Activated naive CD4-positive, alpha-beta T cell treated with anti-CD3 and anti-CD28 coated beads, Interleukin-2, amount 50 U/mL, for 72 hours (primary cell): ENCODE measurements at regions not wholly inside any gene's neighbourhood (a gene's known extent, or its start where the extent isn't known, plus 50 kb on each side); places are given as distances from the start of the nearest gene placed in this dataset.

Experiments
- ATAC-seq, 2 donors: fragments of 150-1000 bp; cut with Tn5 transposase; 2 replicates each; pipeline ENCODE4 v1.10.0; 2021; ENCODE audit warnings: mild to moderate bottlenecking in 2 of 2, moderate library complexity in 2 of 2
- DNase-seq, 2 donors: peaks; one replicate each; pipeline ENCODE4 v3.0.0; 2021 to 2022; ENCODE audit warnings: low spot score in 2 of 2
- H3K27ac Mint-ChIP-seq, 2 donors: one replicate each; pipeline ENCODE4 v1.8.0; 2022; ENCODE audit warnings: mild to moderate bottlenecking in 2 of 2, mixed read lengths in 2 of 2
- H3K36me3 Mint-ChIP-seq, 2 donors: one replicate each; pipeline ENCODE4 v1.8.0; 2022; ENCODE audit warnings: mixed read lengths in 2 of 2
- H3K9me3 Mint-ChIP-seq, 2 donors: one replicate each; pipeline ENCODE4 v1.8.0; 2022; ENCODE audit warnings: mixed read lengths in 2 of 2

DNA sequence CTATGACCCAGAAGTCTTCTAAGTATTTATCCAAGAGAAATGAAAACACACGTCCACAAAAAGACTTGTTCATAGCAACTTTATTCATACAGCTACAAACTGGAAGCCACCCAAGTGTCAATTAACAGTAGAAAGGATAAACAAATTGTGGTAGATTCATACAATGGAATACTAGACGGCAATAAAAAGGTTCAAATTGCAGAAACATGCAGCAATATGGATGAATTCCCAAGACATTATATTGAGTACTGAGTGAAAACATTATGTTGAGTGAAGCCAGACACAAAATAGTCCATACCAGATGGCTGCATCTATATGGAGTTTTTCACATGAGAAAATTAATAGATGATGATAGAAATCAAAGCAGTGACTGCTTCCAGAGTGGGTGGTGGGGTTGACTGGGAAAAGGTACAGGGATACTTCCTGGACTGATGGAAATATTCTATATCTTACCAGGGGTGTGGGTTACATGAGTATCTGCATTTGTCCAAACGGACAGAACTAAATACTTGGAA is 292.0 kb downstream of the FGFR2 start:
- Mint-ChIP-seq H3K9me3 (peaks cover 6 to 14% of the 10 kb centered on the region in 2 donors), H3K36me3 (no peaks in the 10 kb centered on the region), H3K27ac (no peak overlapping the region)
- ATAC-seq (no peak), DNase-seq (no peak)

DNA sequence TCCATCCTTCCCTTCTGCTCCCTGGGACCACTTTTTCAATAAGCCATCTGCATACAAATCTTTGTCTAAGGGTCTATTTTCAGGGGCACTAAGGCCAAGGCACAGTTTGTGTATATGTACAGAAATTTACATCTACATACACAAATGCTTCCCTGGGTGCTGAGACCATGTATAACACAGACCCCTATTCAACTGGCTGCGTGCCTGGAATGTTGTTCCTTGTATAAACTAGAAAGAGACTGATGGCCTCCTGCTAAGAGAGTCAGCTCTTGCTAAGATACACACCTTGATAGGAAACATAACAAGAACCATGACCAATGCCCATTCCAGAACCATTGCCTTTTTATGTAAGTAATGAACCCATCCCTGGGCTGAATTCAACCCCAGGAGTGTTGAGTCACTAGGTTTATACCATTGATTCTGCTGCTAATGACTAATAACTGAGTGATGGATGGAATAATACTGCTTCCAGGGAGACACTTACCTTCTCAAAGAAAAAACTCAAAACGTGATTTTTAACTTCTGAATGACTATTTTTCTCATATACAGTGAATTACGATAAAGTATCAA is 290.7 kb downstream of the FGFR2 start:
- no peak for ATAC-seq
- no peaks in the 10 kb centered on the region for H3K36me3 Mint-ChIP-seq
- H3K9me3 Mint-ChIP-seq, result peaks cover 10 to 14% of the 10 kb centered on the region in 2 donors
- H3K27ac Mint-ChIP-seq, result no peak overlapping the region
- no peak for DNase-seq

DNA sequence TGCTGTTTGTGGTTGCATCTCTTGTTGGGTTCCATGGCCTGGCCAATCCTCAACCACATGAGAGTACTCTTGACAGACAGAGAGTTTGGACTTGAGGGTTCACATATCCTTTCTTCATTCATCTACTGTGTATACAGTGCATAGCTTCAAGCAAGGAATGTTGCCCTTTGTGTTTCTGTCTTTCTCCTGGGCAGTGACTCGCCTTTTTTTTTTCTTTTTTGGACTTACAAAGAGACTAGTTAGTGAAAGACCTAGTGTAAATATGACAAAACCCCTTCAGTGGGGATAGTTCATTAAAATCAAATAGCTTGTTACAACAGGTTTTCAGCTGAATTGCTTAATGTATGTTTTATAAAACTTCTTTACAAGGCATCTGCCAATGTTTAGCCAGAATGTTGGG is 290.2 kb downstream of the FGFR2 start:
- H3K36me3 Mint-ChIP-seq, result no peaks in the 10 kb centered on the region
- DNase-seq, result no peak
- peaks cover 10 to 14% of the 10 kb centered on the region in 2 donors for H3K9me3 Mint-ChIP-seq
- H3K27ac Mint-ChIP-seq, result no peak overlapping the region
- no peak for ATAC-seq

DNA sequence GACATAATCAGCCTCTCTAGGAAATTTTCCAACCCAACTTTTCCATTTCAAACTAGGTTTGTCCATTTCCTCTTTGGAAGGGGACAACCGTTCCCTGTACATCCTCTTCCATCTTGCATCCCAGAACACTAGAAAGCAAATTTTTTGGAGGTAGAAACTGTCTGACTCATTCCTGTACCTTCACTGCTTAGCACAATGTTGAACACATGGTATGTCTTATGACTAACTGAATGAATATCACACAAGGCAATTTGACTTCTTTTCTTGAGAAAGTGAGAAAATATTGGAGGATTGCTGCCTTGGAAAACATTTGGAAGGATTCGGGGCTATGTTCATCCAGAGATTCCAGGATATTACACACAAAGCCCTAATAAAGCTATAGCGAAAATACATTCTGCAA is 289.1 kb downstream of the FGFR2 start:
- H3K36me3 Mint-ChIP-seq, result no peaks in the 10 kb centered on the region
- DNase-seq (no peak), ATAC-seq (no peak)
- H3K9me3 Mint-ChIP-seq, result peaks cover 10 to 14% of the 10 kb centered on the region in 2 donors
- H3K27ac Mint-ChIP-seq, result no peak overlapping the region

DNA sequence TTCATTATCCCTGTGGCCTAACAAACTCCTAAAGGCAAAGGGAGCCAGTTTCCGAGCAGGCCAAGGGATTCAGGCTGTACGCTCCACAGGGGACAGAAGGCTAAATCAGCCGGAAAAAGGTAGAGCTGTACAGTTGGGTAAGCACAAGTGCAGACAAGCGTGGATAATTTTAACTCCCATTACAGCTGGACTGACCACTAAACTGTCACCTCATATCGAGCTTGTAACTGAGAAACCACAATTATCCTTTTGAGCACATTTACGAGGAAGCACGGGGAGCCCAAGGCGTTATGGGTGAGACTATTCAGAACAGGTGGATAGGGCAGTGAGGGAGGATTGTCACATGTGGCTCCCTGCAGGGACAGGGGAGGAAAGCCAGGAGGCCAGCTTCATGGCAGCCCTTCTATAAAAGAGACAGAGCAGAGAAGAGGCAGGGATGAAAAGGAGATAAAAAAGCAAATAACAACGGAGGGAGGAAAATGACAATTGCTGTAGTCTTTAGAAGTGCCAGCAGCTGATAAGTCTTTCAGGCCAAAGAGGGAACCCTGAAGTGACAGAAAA is 288.0 kb downstream of the FGFR2 start:
- Mint-ChIP-seq H3K27ac (no peak overlapping the region), H3K36me3 (no peaks in the 10 kb centered on the region), H3K9me3 (peaks cover 10 to 11% of the 10 kb centered on the region in 2 donors)
- DNase-seq (no peak), ATAC-seq (no peak)

DNA sequence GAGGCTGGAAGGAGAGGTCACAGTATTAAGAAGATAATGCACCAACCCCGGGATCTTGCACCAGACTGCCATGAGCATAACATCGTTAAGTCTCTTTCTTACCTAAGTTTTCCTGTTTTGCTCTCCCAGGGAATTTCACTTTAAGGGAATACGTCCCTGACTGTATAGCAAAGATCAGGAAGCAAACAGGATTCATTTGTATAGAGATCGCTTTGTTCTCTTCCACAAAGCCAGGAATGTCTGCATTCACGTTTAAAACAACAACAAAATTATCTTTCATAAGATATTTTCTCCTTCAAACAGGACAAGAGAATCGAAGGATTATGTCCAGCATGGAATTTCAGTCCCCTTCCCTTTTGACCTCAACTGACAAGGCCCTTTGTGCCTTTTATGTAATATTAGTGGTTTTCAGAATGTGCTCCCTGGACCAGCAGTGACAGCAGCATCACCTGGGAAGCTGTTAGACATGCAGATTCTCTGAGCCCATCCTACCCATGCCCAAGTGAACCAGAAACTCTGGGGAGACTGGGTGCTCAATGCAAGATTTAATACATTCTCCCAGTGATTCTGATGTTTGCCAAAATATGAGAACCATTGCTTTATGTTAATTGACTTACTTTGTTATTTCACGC is 286.3 kb downstream of the FGFR2 start:
- Mint-ChIP-seq H3K36me3 (no peaks in the 10 kb centered on the region), H3K27ac (peak overlapping the region in 1 of 2 donors; percentile 17), H3K9me3 (peaks cover 11 to 14% of the 10 kb centered on the region in 2 donors)
- DNase-seq (no peak), ATAC-seq (no peak)

DNA sequence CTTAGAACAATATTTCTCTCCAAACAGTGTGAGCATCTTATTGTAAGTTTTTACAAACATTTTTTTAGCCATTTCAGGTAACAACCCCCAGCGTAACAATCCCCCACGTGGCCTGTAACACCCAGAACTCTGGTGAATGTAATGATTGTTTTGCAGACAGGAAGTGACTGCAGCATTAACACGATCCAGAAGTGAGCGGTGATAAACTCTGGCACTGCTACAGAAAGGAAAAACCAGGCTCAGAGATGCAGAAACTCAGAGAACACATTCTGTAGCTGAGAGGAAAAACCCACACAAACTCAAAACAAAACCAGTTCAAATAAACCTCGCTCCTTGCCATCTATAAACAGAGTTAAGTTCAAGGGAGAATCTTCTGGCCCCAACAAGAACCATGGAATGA is 285.7 kb downstream of the FGFR2 start:
- no peaks in the 10 kb centered on the region for H3K36me3 Mint-ChIP-seq
- ATAC-seq (no peak), DNase-seq (no peak)
- peaks cover 5 to 14% of the 10 kb centered on the region in 2 donors for H3K9me3 Mint-ChIP-seq
- H3K27ac Mint-ChIP-seq, result no peak overlapping the region

DNA sequence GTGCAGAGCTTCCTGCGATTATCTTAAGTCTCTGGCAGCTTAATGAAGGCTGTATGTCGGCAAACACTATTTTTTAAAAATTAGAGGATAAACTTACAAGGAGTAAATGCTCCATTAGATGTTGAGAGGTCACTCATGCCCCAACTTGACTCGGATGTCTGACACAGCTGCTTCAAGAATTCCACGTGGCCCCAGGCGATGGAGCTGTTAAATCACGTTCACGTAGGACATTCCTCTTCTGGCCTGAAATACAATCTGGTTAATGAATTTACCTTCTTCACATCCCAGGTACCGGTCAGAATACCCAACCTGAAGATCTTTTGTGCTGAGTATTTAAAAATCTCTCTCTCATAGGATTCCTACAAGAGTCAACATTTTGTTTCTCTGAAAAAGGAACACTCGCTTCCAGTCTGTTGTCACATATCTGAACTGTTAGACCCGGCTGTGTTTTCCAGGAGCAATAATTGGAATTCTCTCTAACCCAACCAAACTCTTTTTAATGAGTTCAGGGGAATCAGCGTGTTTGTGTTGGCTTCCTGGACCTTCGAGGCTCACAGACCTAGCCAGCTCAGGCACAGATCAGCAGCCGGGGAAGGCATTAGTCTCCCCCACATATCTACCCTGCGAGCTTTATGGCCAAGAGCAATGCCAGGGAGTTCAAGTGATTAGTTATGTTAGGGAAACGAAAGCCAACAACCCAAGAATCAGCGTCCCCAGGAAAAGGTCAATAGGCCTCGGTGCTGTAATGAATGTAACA is 284.9 kb downstream of the FGFR2 start:
- H3K9me3 Mint-ChIP-seq, result peaks cover 8 to 14% of the 10 kb centered on the region in 2 donors
- no peaks in the 10 kb centered on the region for H3K36me3 Mint-ChIP-seq
- no peak for ATAC-seq
- no peak for DNase-seq
- no peak overlapping the region for H3K27ac Mint-ChIP-seq

DNA sequence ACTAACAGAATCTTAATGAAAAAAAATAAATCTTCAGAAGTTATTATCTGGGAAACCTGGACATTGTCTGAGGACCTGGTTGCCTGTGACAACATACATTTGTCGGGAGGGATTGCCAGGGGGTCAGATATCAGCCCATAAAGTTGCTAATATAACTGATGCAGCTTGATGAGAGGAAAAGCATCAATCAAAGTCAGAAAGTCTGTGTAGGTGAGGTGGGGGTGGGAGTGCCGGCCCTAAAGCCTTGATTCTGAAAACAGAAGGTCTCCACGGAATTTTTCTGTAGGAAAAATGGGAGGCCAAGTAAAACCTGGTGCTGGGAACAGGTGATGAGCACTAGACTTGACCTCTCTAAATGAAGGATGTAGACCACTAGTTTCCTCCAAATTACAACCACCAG is 281.8 kb downstream of the FGFR2 start:
- ATAC-seq, result no peak
- H3K9me3 Mint-ChIP-seq, result peaks cover 4 to 8% of the 10 kb centered on the region in 2 donors
- no peaks in the 10 kb centered on the region for H3K36me3 Mint-ChIP-seq
- DNase-seq, result no peak
- H3K27ac Mint-ChIP-seq, result no peak overlapping the region

DNA sequence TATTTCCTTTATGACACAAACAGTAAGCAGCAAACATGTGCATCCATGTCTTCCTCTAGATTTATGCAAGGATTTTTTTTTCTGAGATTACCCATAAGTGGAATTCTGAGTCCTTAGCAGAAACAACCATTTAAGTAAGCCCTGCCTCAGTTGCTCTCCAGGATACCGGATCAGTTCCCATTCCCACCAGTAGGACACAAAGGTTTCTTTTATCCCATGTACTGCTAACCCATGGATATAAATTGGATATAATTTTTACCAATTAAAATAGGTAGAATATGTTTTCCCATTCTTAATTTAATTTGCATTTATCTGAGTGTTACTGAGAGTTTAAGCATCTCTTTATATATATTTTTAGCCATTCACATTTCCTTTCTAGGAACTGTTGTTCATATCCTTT is 280.9 kb downstream of the FGFR2 start:
- Mint-ChIP-seq H3K36me3 (no peaks in the 10 kb centered on the region), H3K27ac (no peak overlapping the region), H3K9me3 (peaks cover 4% of the 10 kb centered on the region in 2 donors)
- DNase-seq (no peak), ATAC-seq (no peak)

DNA sequence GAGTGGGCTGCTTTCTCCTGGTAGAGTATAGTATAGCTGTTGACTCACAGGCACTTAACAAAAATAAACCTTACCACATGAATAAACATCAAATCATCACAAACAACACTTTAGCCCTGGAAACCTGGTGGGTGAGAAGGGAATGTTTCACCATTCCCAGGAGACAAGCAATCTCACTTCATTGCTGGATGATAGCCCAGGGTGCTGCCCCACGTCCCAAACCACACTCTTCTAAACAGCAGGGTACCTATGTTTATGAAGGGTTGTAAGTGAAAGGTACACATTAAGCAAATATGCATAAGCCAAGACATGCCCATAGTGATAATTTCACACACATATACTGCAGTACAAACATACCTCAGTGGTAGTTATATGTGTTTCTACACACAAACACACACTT is 276.2 kb downstream of the FGFR2 start:
- peaks cover 3 to 10% of the 10 kb centered on the region in 2 donors for H3K9me3 Mint-ChIP-seq
- DNase-seq (no peak), ATAC-seq (no peak)
- no peaks in the 10 kb centered on the region for H3K36me3 Mint-ChIP-seq
- H3K27ac Mint-ChIP-seq, result no peak overlapping the region

DNA sequence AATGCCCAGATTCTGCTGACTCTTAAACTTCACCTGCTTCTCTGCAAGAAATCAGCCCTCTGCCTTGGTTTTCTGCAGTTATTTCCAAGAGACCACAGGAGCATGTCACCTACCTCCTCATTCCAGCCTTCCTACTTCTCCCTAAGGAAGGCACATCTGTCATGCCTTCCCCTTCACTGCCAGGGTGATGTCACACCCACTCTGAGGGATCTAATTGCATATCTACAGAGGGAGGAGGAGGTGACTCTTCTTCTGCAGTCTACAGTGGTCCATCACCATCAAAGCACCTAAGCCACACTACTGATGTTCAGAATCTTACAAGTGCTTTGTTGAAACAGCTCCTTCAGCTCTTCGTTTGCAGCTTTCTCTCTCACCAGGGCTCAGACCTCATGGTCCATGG is 275.5 kb downstream of the FGFR2 start:
- ATAC-seq (no peak), DNase-seq (no peak)
- Mint-ChIP-seq H3K36me3 (no peaks in the 10 kb centered on the region), H3K27ac (no peak overlapping the region), H3K9me3 (peaks cover 3 to 14% of the 10 kb centered on the region in 2 donors)

DNA sequence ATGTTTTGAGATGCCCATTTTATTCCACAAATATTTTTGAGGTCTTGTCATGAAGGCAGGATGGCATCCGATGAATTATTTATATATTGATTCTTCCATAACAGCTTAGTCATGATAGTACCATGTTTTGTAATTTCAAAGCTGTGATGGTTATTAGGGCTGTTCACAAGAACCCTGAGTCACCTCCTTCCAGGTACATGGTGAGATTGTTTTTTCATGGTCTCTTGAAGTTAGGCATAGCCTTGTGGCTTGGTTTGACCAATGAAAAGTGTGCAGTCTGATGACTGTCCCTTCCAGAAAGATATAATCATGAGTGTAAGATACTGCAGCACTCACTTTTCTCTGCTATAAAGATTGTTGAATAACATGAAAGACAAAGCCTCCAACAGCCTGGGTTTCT is 274.8 kb downstream of the FGFR2 start:
- no peak overlapping the region for H3K27ac Mint-ChIP-seq
- DNase-seq (no peak), ATAC-seq (no peak)
- peaks cover 3 to 11% of the 10 kb centered on the region in 2 donors for H3K9me3 Mint-ChIP-seq
- no peaks in the 10 kb centered on the region for H3K36me3 Mint-ChIP-seq

DNA sequence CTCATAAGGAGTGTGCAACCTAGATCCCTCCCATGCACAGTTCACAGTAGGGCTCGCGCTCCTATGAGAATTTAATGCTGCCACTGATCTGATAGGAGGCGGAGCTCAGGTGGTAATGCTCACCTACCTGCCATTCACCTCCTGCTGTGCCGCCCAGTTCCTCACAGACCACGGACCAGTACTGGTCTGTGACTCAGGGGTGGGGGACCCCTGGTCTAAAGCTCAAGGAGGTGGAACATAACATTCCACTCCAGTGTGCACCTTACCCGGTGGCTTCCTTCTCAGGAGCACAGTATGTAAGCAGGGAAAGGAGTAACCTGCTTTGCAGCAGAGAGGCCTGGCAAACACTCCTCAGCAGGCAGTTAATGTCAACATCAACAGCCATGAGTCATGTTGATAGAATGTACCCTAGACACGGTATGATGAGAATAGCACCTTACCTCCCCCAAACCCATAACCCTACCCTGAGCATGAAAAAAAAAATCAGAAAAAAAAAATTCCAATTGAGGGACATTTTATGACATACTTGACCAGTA is 273.5 kb downstream of the FGFR2 start:
- DNase-seq (no peak), ATAC-seq (no peak)
- Mint-ChIP-seq H3K36me3 (no peaks in the 10 kb centered on the region), H3K9me3 (peaks cover 3 to 11% of the 10 kb centered on the region in 2 donors), H3K27ac (no peak overlapping the region)

DNA sequence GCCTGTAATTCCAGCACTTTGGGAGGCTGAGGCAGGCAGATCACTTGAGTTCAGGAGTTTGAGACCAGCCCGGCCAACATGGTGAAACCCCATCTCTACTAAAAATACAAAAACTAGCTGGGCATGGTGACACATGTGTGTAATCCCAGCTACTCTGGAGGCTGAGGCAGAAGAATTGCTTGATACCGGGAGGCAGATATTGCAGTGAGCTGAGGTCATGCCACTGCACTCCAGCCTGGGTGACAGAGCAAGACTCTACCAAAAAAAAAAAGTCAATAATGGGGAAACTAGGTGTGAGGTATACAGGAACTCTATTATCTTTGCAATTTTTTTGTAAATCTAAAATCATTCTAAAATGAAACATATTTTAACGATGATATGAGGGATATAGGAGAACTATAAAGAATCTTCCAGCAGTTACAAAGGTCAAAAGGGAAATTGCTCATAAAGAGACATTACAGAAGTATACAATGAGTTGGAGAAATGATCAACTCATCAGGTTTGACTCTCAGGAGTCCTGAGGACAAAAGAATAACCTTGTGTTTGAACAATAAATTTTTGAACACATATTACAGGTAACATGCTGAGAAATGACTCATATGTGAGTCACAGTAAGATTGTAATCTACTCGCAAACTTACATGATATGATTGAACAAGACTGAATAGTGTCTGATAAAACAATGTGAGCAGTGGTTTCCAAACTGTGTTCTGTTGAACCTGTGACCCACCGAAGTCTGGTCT is 272.6 kb downstream of the FGFR2 start:
- ATAC-seq, result no peak
- no peak overlapping the region for H3K27ac Mint-ChIP-seq

DNA sequence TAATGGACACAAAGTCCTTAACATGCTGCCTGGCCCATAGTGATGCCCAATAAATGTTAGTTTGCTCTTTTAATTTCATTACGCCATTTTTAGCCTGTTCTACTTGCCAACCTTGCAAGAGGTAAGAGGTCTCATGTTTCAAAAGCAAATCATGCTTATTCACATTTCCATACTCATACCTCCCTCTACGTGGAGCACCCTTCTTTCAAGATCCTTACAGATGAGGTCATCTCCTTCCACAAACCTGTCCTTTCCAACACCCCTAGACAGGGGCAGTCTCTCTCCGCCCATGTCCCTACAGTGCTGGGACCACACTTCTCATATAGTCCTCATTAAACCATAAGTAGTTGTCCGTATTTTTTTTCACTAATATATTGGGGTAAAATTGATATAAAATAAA is 271.3 kb downstream of the FGFR2 start:
- peaks cover 3 to 14% of the 10 kb centered on the region in 2 donors for H3K9me3 Mint-ChIP-seq
- no peaks in the 10 kb centered on the region for H3K36me3 Mint-ChIP-seq
- no peak overlapping the region for H3K27ac Mint-ChIP-seq
- DNase-seq (no peak), ATAC-seq (no peak)

More for the DNA sequence above, 272.6 kb downstream of the FGFR2 start:
- DNase-seq, result no peak
- Mint-ChIP-seq H3K9me3 (peaks cover 3 to 11% of the 10 kb centered on the region in 2 donors), H3K36me3 (no peaks in the 10 kb centered on the region)
